Colonic mucosa (tissue), 4 donors: ENCODE measurements at regions not wholly inside any gene's neighbourhood (a gene's known extent, or its start where the extent isn't known, plus 50 kb on each side); places are given as distances from the start of the nearest gene placed in this dataset.

Experiments used
- DNase-seq: peaks from one replicate; pipeline ENCODE4 v3.0.0-alpha.2; 2020
- H3K27ac ChIP-seq: fragments of 200-600 bp; one replicate; pipeline ENCODE4 v1.8.0; 2021
- H3K27me3 ChIP-seq: fragments of 200-600 bp; one replicate; pipeline ENCODE4 v1.8.0; 2021
- H3K36me3 ChIP-seq: fragments of 200-600 bp; one replicate; pipeline ENCODE4 v1.8.0; 2021
- H3K4me1 ChIP-seq: fragments of 200-600 bp; one replicate; pipeline ENCODE4 v1.8.0; 2021; ENCODE audit warnings: mild to moderate bottlenecking
- H3K4me3 ChIP-seq: fragments of 200-600 bp; one replicate; pipeline ENCODE4 v1.8.0; 2021
- H3K9ac ChIP-seq, 2 donors: one replicate each; pipeline ENCODE4 v1.7.0; 2013; ENCODE audit warnings: control low read depth in 2 of 2, low read depth in 2 of 2, low read length in 2 of 2
- H3K9me3 ChIP-seq: fragments of 200-600 bp; one replicate; pipeline ENCODE4 v1.8.0; 2021
- intact Hi-C: fragments of 100-400 bp; cut with DNase I; formaldehyde crosslinking; loops from one replicate; pipeline ENCODE4 v1.14.1; 2022
- TF ChIP-seq, protein P1 (sequence below): fragments of 200-600 bp; IDR thresholded peaks from one replicate; pipeline ENCODE4 v1.8.0; 2022; ENCODE audit warnings: antibody characterized with exemption, mild to moderate bottlenecking
- donor health status: healthy.
- donor health status: DM: no; HTN: no; CAD: no.
- donor health status: DM: no; HTN: no; CAD: no.

- intact Hi-C loops: no loop called here
- H3K27me3 ChIP-seq: no peaks in the 10 kb centered on the region
- no peaks in the 10 kb centered on the region for H3K36me3 ChIP-seq
- H3K9ac ChIP-seq: no peak overlapping the region
- DNase-seq: no peak
- TF ChIP-seq, protein P1, sequence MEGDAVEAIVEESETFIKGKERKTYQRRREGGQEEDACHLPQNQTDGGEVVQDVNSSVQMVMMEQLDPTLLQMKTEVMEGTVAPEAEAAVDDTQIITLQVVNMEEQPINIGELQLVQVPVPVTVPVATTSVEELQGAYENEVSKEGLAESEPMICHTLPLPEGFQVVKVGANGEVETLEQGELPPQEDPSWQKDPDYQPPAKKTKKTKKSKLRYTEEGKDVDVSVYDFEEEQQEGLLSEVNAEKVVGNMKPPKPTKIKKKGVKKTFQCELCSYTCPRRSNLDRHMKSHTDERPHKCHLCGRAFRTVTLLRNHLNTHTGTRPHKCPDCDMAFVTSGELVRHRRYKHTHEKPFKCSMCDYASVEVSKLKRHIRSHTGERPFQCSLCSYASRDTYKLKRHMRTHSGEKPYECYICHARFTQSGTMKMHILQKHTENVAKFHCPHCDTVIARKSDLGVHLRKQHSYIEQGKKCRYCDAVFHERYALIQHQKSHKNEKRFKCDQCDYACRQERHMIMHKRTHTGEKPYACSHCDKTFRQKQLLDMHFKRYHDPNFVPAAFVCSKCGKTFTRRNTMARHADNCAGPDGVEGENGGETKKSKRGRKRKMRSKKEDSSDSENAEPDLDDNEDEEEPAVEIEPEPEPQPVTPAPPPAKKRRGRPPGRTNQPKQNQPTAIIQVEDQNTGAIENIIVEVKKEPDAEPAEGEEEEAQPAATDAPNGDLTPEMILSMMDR: no peak
- H3K27ac ChIP-seq: no peak overlapping the region
- H3K4me1 ChIP-seq: no peaks in the 10 kb centered on the region
- no peak overlapping the region for H3K4me3 ChIP-seq
- no peaks in the 10 kb centered on the region for H3K9me3 ChIP-seq
Measured at GRCh38 chr21:16535626-16536025, 805.8 kb downstream of the USP25 start.

GRCh38 chr21:16536140-16536539, 806.4 kb downstream of the USP25 start:
- Histone ChIP-seq H3K9me3 (no peaks in the 10 kb centered on the region), H3K4me1 (no peaks in the 10 kb centered on the region), H3K27me3 (no peaks in the 10 kb centered on the region), H3K36me3 (no peaks in the 10 kb centered on the region), H3K4me3 (no peak overlapping the region), H3K27ac (no peak overlapping the region), H3K9ac (no peak overlapping the region)
- DNase-seq: no peak
- intact Hi-C loops: no loop called here
- TF ChIP-seq, protein P1: no peak

GRCh38 chr21:16536643-16537434, 807.1 kb downstream of the USP25 start:
- DNase-seq: no peak
- Histone ChIP-seq H3K4me1 (no peaks in the 10 kb centered on the region), H3K9me3 (no peaks in the 10 kb centered on the region), H3K36me3 (no peaks in the 10 kb centered on the region), H3K27ac (peak overlapping the region; percentile 30), H3K27me3 (no peaks in the 10 kb centered on the region), H3K9ac (no peak overlapping the region), H3K4me3 (no peak overlapping the region)
- intact Hi-C loops: no loop called here
- TF ChIP-seq, protein P1: no peak

DNA sequence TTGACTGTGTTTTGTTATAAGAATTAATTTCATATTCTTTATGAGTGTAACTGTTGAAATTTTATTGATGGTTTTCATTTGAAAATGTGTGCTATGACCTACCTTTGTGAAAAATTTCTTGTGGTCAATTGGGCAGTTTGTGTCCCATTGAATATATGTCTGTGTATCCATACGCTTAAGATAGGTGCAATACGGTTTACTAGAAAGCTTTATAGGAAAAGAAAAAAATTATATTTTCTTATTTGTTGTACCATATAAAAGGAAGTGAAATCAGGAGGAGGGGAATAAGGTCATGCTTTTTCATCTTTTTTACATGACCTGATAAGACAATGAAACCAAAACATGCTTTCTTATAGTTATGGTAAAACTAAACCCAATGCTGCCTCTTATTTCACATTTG, 807.7 kb downstream of the USP25 start:
- Histone ChIP-seq H3K36me3 (no peaks in the 10 kb centered on the region), H3K9me3 (no peaks in the 10 kb centered on the region), H3K27me3 (no peaks in the 10 kb centered on the region), H3K4me3 (no peak overlapping the region), H3K9ac (no peak overlapping the region), H3K4me1 (no peaks in the 10 kb centered on the region), H3K27ac (peak overlapping the region; percentile 30)
- TF ChIP-seq, protein P1: no peak
- intact Hi-C loops: no loop called here
- DNase-seq: no peak

- Histone ChIP-seq H3K9me3 (no peaks in the 10 kb centered on the region), H3K9ac (no peak overlapping the region), H3K27ac (no peak overlapping the region), H3K27me3 (no peaks in the 10 kb centered on the region), H3K4me3 (no peak overlapping the region), H3K4me1 (no peaks in the 10 kb centered on the region), H3K36me3 (no peaks in the 10 kb centered on the region)
- intact Hi-C loops: no loop called here
- no peak for DNase-seq
- TF ChIP-seq, protein P1: no peak
Measured at GRCh38 chr21:16538405-16538804, 808.6 kb downstream of the USP25 start.
